ENCODE measurements at regions not wholly inside any gene's neighbourhood (a gene's known extent, or its start where the extent isn't known, plus 50 kb on each side); places are given as distances from the start of the nearest gene placed in this dataset.

DNA sequence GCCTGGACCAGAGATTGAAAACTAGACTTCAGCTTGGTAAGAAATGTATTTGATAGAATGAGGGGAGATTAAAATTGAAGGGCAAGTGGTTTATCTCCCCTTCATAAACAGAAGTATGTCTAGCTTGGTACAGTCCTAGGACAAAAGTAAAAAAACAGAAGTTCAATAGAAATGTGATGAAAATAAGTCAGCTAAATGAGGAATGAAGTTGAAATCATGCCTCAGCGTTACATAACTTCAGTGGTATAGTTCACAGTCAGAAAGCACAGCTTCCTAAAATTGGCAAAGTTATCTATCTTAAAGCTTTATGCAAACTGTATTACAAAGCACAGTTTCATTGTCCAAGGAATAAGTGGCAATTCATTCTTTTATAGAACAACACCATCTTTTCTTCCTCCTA lies 90.2 kb upstream of the SYT10 start:
- Mint-ChIP-seq H3K4me1 (no peaks in the 10 kb centered on the region), H3K27me3 (ENCODE audit: insufficient read depth) (no peaks in the 10 kb centered on the region), H3K36me3 (ENCODE audit: low read depth) (no peaks in the 10 kb centered on the region), H3K9me3 (peaks cover 17% of the 10 kb centered on the region), H3K27ac (no peak overlapping the region), H3K4me3 (no peak overlapping the region)
- Histone ChIP-seq H3K9me3 (ENCODE audit: control insufficient read depth, low read length) (no peaks in the 10 kb centered on the region), H3K4me3 (ENCODE audit: low read length) (no peak overlapping the region), H3K27me3 (ENCODE audit: control insufficient read depth, insufficient read depth, low read length, poor library complexity, severe bottlenecking) (no peaks in the 10 kb centered on the region), H3K36me3 (ENCODE audit: control insufficient read depth, insufficient read depth, low read length) (no peaks in the 10 kb centered on the region), H3K27ac (ENCODE audit: low read depth, low read length) (no peak overlapping the region), H3K4me1 (ENCODE audit: control insufficient read depth, insufficient read depth, low read length) (no peaks in the 10 kb centered on the region), H3K9ac (ENCODE audit: extremely low read depth, low read length, poor library complexity, severe bottlenecking) (no peak overlapping the region)
- TF ChIP-seq, protein P1, sequence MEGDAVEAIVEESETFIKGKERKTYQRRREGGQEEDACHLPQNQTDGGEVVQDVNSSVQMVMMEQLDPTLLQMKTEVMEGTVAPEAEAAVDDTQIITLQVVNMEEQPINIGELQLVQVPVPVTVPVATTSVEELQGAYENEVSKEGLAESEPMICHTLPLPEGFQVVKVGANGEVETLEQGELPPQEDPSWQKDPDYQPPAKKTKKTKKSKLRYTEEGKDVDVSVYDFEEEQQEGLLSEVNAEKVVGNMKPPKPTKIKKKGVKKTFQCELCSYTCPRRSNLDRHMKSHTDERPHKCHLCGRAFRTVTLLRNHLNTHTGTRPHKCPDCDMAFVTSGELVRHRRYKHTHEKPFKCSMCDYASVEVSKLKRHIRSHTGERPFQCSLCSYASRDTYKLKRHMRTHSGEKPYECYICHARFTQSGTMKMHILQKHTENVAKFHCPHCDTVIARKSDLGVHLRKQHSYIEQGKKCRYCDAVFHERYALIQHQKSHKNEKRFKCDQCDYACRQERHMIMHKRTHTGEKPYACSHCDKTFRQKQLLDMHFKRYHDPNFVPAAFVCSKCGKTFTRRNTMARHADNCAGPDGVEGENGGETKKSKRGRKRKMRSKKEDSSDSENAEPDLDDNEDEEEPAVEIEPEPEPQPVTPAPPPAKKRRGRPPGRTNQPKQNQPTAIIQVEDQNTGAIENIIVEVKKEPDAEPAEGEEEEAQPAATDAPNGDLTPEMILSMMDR (conservative IDR thresholded peaks at IDR 0.05) = no peak
- no peak for DNase-seq
- whole genome bisulfite sequencing, 2 experiments (ENCODE audit: insufficient coverage in 1 of 2, insufficient read length in 1 of 2) = 85 to 92% methylated on average over 1 of the region's 1 CpG

DNA sequence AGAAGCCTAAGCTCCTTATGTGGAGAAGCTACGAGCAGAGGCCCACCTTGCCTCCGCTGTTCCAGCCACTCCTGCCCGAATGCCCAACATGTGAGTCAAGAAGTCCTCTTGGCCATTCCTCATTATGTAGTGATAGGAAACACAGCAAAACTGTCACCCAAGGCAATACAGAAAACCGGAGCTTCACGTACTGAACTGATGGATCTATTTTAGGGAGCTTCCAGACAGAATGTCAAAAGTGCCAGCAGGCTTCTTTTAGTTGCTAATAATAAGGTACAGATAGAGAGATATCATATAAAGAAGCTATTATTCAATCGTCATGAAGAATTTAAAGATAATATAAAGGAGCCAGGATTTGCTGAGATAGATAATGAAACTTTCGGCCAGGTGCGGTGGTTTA lies 91.6 kb upstream of the SYT10 start:
- Histone ChIP-seq H3K27me3 (ENCODE audit: control insufficient read depth, insufficient read depth, low read length, poor library complexity, severe bottlenecking) (no peaks in the 10 kb centered on the region), H3K4me3 (ENCODE audit: low read length) (no peak overlapping the region), H3K36me3 (ENCODE audit: control insufficient read depth, insufficient read depth, low read length) (no peaks in the 10 kb centered on the region), H3K9ac (ENCODE audit: extremely low read depth, low read length, poor library complexity, severe bottlenecking) (no peak overlapping the region), H3K9me3 (ENCODE audit: control insufficient read depth, low read length) (no peaks in the 10 kb centered on the region), H3K4me1 (ENCODE audit: control insufficient read depth, insufficient read depth, low read length) (no peaks in the 10 kb centered on the region), H3K27ac (ENCODE audit: low read depth, low read length) (no peak overlapping the region)
- Mint-ChIP-seq H3K36me3 (ENCODE audit: low read depth) (no peaks in the 10 kb centered on the region), H3K4me1 (no peaks in the 10 kb centered on the region), H3K9me3 (peaks cover 4% of the 10 kb centered on the region), H3K27ac (no peak overlapping the region), H3K27me3 (ENCODE audit: insufficient read depth) (no peaks in the 10 kb centered on the region), H3K4me3 (no peak overlapping the region)
- WGBS, 2 experiments (ENCODE audit: insufficient coverage in 1 of 2, insufficient read length in 1 of 2) = 73 to 91% methylated on average over 3 to 8 of the region's 8 CpGs
- DNase-seq = no peak
- TF ChIP-seq, protein P1 (conservative IDR thresholded peaks at IDR 0.05) = no peak

DNA sequence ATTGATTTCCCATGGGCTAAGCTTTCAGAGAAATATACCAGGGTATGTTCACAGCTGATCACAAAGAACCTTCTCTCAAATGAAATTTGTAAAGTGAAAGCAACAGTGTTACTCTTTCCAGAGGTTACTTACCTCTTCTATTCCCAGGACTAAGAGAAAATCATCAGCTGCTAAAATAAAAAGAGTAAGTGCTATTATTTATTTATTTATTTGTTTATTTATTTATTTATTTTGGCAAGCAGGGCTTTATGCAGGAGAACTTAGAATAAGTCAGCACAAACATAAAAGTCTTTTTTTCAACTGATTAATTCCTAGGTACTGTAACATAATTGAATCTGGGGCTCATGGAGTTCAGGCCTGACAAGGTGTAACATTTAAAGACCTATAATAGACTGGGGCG lies 93.9 kb upstream of the SYT10 start:
- no peak overlapping the region for H3K27ac ChIP-seq (ENCODE audit: low read depth, low read length)
- no peaks in the 10 kb centered on the region for H3K36me3 ChIP-seq (ENCODE audit: control insufficient read depth, insufficient read depth, low read length)
- H3K27me3 ChIP-seq (ENCODE audit: control insufficient read depth, insufficient read depth, low read length, poor library complexity, severe bottlenecking) = no peaks in the 10 kb centered on the region
- Mint-ChIP-seq H3K4me3 (no peak overlapping the region), H3K27me3 (ENCODE audit: insufficient read depth) (no peaks in the 10 kb centered on the region), H3K9me3 (no peaks in the 10 kb centered on the region), H3K4me1 (no peaks in the 10 kb centered on the region), H3K36me3 (ENCODE audit: low read depth) (no peaks in the 10 kb centered on the region), H3K27ac (no peak overlapping the region)
- H3K9me3 ChIP-seq (ENCODE audit: control insufficient read depth, low read length) = no peaks in the 10 kb centered on the region
- H3K4me1 ChIP-seq (ENCODE audit: control insufficient read depth, insufficient read depth, low read length) = no peaks in the 10 kb centered on the region
- H3K4me3 ChIP-seq (ENCODE audit: low read length) = no peak overlapping the region
- no peak for DNase-seq
- TF ChIP-seq, protein P1 (conservative IDR thresholded peaks at IDR 0.05) = no peak
- H3K9ac ChIP-seq (ENCODE audit: extremely low read depth, low read length, poor library complexity, severe bottlenecking) = no peak overlapping the region
- 98 to 100% methylated on average over 1 of the region's 1 CpG for WGBS, 2 experiments (ENCODE audit: insufficient coverage in 1 of 2, insufficient read length in 1 of 2)
